ENCODE measurements at regions not wholly inside any gene's neighbourhood (a gene's known extent, or its start where the extent isn't known, plus 50 kb on each side); places are given as distances from the start of the nearest gene placed in this dataset.

DNA sequence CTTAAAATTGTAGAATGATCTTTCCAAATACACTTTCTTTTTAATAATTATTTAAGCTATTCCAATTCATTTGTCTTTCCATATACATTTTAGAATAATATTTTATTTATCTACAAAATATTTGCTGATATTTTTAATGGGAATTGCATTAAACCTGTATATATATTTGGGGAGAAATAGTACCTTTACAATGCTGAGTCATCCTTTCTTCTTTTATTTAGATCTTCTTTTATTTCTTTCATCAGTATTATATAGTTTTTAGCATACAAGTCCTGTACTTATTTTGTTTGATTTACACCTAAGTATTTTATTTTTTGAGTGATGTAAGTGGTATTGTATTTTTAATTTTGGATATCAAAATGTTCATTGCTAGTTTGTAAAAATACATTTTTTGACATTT, 639.5 kb upstream of the GOT2 start:
- TF ChIP-seq FOXP2 (optimal IDR thresholded peaks at IDR 0.05; ENCODE audit: borderline replicate concordance, extremely low read depth, extremely low read length, insufficient read depth) (no peak), POLR2AphosphoS5 (IDR thresholded peaks at IDR 0.05; ENCODE audit: low read depth, low read length) (no peak), SIN3A (IDR thresholded peaks at IDR 0.05; ENCODE audit: borderline replicate concordance, insufficient read depth, low read length) (no peak), TAF1 (IDR thresholded peaks at IDR 0.05; ENCODE audit: borderline replicate concordance, insufficient read depth, low read length) (no peak)
- TF ChIP-seq, protein P1, sequence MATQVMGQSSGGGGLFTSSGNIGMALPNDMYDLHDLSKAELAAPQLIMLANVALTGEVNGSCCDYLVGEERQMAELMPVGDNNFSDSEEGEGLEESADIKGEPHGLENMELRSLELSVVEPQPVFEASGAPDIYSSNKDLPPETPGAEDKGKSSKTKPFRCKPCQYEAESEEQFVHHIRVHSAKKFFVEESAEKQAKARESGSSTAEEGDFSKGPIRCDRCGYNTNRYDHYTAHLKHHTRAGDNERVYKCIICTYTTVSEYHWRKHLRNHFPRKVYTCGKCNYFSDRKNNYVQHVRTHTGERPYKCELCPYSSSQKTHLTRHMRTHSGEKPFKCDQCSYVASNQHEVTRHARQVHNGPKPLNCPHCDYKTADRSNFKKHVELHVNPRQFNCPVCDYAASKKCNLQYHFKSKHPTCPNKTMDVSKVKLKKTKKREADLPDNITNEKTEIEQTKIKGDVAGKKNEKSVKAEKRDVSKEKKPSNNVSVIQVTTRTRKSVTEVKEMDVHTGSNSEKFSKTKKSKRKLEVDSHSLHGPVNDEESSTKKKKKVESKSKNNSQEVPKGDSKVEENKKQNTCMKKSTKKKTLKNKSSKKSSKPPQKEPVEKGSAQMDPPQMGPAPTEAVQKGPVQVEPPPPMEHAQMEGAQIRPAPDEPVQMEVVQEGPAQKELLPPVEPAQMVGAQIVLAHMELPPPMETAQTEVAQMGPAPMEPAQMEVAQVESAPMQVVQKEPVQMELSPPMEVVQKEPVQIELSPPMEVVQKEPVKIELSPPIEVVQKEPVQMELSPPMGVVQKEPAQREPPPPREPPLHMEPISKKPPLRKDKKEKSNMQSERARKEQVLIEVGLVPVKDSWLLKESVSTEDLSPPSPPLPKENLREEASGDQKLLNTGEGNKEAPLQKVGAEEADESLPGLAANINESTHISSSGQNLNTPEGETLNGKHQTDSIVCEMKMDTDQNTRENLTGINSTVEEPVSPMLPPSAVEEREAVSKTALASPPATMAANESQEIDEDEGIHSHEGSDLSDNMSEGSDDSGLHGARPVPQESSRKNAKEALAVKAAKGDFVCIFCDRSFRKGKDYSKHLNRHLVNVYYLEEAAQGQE (IDR thresholded peaks at IDR 0.05; ENCODE audit: insufficient read depth in 1 of 2, low read depth in 2 of 2, low read length in 2 of 2) = no peak

DNA sequence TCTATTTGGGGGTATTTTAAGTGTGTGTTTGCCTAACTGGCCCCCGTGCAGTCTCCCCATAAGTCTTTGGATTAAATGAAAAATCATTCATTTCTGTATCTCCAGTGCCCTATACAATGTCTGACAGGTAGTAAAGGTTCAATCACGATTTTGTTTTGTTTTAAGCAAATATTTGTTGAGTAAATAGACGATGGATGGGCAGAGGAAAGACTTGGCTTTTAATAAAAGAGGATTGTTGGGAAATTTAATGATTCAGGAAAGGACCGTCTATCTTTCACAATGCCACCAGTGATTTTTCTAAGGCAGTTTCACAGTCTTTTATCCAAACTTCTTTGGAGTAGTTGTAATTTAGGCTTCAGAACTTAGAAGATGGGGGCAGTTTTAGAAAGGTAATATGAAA, 636.6 kb upstream of the GOT2 start:
- TF ChIP-seq SIN3A (IDR thresholded peaks at IDR 0.05; ENCODE audit: borderline replicate concordance, insufficient read depth, low read length) (no peak), POLR2AphosphoS5 (IDR thresholded peaks at IDR 0.05; ENCODE audit: low read depth, low read length) (no peak), TAF1 (IDR thresholded peaks at IDR 0.05; ENCODE audit: borderline replicate concordance, insufficient read depth, low read length) (no peak), FOXP2 (optimal IDR thresholded peaks at IDR 0.05; ENCODE audit: borderline replicate concordance, extremely low read depth, extremely low read length, insufficient read depth) (no peak)
- TF ChIP-seq, protein P1 (IDR thresholded peaks at IDR 0.05; ENCODE audit: insufficient read depth in 1 of 2, low read depth in 2 of 2, low read length in 2 of 2) = no peak

DNA sequence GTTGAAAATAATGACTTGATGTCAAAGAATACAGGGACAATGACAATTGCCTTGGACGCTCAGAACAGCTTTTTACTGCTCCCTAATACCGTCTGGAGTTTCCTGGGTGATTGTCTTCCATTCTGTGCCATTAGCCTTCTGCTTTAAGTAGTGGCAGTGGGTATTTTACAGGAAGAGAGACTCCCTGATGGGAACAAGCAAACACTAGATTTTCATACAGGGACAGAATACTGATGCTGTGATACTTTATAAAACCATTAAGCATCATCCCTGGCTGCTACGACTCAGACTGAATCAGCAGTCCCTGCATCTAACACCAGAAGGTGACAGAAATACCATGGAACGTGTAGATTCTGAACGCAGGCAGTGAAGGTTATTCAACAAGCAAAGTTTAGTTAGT, 635.4 kb upstream of the GOT2 start:
- TF ChIP-seq TAF1 (IDR thresholded peaks at IDR 0.05; ENCODE audit: borderline replicate concordance, insufficient read depth, low read length) (no peak), POLR2AphosphoS5 (IDR thresholded peaks at IDR 0.05; ENCODE audit: low read depth, low read length) (no peak), SIN3A (IDR thresholded peaks at IDR 0.05; ENCODE audit: borderline replicate concordance, insufficient read depth, low read length) (no peak), FOXP2 (optimal IDR thresholded peaks at IDR 0.05; ENCODE audit: borderline replicate concordance, extremely low read depth, extremely low read length, insufficient read depth) (no peak)
- TF ChIP-seq, protein P1 (IDR thresholded peaks at IDR 0.05; ENCODE audit: insufficient read depth in 1 of 2, low read depth in 2 of 2, low read length in 2 of 2) = no peak

DNA sequence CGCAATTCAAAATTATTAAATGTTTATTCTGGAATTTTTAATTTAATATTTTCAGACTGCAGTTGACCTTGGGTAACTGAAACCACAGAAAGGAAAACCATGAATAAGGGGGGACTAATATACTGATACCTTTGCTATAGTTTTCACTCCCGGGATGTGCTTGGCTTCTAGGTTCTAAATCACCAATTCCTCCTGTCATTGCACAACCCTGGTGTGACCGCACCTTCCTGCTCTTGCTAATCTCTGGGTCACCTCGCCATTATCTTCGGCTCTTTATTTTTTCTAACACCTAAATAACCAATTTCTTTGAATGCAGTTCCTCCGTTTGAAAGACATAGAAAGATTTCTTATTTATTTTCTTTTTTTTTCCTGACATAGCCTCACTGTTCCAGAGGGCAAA, 634.5 kb upstream of the GOT2 start:
- TF ChIP-seq POLR2AphosphoS5 (IDR thresholded peaks at IDR 0.05; ENCODE audit: low read depth, low read length) (no peak), TAF1 (IDR thresholded peaks at IDR 0.05; ENCODE audit: borderline replicate concordance, insufficient read depth, low read length) (no peak), SIN3A (IDR thresholded peaks at IDR 0.05; ENCODE audit: borderline replicate concordance, insufficient read depth, low read length) (no peak), FOXP2 (optimal IDR thresholded peaks at IDR 0.05; ENCODE audit: borderline replicate concordance, extremely low read depth, extremely low read length, insufficient read depth) (no peak)
- TF ChIP-seq, protein P1 (IDR thresholded peaks at IDR 0.05; ENCODE audit: insufficient read depth in 1 of 2, low read depth in 2 of 2, low read length in 2 of 2) = no peak

DNA sequence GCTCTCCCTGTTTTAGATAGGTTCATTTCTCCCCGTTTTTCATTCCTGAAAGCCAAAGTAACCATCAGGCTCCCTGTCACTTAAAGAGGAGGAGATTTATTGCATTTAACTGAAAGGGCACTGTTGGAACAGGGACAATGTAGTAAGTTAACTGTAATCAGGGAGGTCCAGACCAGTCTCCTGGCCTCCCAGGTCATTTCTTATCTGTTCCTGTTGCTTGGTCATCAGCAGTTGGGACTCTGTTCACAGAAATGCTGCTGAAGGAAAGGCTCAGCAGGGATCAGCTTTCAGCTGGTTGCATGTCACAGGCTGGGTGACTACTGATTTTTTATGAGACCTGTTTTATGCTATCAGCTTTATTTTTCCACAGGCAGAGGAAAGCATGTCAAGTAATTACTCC, 622.6 kb upstream of the GOT2 start:
- no peak for TF ChIP-seq POLR2AphosphoS5 (IDR thresholded peaks at IDR 0.05; ENCODE audit: low read depth, low read length)
- no peak for TF ChIP-seq FOXP2 (optimal IDR thresholded peaks at IDR 0.05; ENCODE audit: borderline replicate concordance, extremely low read depth, extremely low read length, insufficient read depth)
- no peak for TF ChIP-seq TAF1 (IDR thresholded peaks at IDR 0.05; ENCODE audit: borderline replicate concordance, insufficient read depth, low read length)
- no peak for TF ChIP-seq SIN3A (IDR thresholded peaks at IDR 0.05; ENCODE audit: borderline replicate concordance, insufficient read depth, low read length)
- TF ChIP-seq, protein P1 (IDR thresholded peaks at IDR 0.05; ENCODE audit: insufficient read depth in 1 of 2, low read depth in 2 of 2, low read length in 2 of 2) = no peak

Measured in PFSK-1 (cell line).